NCI-H1417 (cell line): ENCODE measurements at regions not wholly inside any gene's neighbourhood (a gene's known extent, or its start where the extent isn't known, plus 50 kb on each side); places are given as distances from the start of the nearest gene placed in this dataset.
"Not testable (repeated sequence)": the region's sequence is repeated elsewhere in the genome, so short reads cannot be mapped to it uniquely, and the experiment has no call there.

ENCODE experiments used
- DNase-seq, 3 experiments: peaks; one replicate each; lab custom pipeline; 2025; lab: John Stamatoyannopoulos, UW

GRCh38 chr11:38721586-38722315 lies 2123.7 kb upstream of the RAG2 start:
- DNase-seq: no peak

DNA sequence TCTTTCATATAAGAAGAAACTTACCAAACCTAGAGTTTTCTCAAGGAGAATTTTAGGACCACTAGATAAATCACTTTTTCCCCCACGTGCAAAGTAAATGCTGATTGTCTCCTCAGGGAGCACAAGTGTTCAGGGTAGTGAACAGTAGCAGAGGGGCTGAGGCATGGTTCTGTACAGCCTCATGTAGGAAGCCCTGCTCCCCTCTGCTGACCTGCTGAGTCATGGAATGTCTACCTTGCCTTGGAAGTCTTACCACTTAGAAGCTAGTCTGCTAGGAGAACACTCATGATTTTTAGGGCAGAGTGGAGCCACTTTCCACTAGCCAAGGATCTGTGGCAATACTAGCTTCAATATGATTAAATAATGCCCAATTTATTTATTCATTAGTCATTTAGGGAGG lies 2120.6 kb upstream of the RAG2 start:
- no peak for DNase-seq

DNA sequence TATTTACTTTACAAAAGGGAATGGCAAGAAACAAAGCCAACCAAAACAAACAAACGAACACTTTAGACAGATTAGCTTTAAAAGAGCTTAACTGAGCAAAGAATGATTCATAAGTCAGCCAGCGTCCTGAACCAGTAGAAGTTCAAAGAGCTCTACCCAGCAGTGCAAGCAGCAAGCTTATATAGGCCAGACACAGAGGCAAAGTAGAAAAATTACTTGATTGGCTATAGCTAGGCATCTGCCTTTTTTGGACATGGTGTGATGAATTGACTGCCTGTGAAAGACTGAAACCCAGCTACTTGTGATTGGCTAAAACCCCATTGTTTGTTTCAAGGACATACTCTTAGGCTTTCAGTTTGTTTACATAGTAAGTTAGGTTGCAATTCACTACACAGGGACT lies 2120.0 kb upstream of the RAG2 start:
- peak in 1 of 3 experiments; percentile 14 for DNase-seq

GRCh38 chr11:38711110-38711509 lies 2113.1 kb upstream of the RAG2 start:
- no peak for DNase-seq

DNA sequence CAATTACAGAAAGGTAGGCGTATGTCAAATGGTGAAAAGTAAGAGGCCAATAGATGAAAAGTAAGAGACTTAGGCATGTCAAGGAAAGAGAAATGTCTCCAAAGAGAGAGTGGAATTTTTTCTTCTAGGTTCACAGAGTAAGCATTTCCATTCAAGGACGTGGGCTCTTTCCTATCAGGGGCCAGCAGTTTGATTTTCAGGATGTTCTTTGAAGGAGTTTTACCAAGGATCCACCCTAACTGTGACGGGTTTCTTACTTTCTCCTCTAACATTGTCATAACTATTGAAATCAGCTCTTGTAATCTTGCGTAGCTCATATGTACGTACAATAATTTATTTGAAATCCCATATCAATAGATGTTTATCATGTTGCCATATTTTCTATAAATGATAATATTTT lies 2112.2 kb upstream of the RAG2 start:
- DNase-seq: no peak

DNA sequence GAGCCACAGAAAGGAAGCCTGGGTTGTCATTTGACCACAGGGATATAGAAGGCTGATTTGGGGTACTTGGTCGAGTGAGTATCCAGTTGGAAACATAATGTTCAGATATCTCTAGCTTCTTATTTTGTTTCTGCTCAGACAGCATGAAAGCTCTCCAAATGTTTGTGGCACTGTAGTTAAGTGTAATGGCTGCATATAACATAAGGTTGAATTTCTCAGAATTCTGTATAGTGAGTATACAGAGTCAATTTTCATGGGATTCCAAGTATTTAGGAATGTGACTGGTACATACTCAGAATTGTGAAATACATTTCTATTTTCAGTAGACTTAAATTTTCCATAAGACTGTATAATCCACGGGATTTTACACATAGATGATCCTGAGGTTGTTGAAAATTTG lies 2102.1 kb upstream of the RAG2 start:
- DNase-seq: no peak

DNA sequence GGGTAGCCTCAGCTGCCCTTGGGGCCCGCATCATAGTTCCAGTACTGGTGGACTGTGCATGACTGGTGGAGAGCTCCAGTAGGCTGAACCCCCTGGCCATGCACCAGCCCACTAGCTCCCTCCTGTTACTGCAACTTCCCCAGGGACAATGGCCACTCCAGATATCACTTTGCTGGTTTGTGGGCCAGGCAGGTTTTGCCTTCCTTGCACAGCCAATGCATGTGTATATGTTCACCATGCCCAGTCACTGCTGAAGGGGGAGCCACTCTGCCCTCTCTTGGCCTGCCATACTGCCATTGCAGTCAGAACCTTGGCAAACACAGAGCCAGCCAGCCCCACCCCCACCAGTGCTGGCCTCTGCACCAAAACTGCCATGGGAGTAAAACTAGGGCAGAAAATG lies 2095.3 kb upstream of the RAG2 start:
- no peak for DNase-seq

DNA sequence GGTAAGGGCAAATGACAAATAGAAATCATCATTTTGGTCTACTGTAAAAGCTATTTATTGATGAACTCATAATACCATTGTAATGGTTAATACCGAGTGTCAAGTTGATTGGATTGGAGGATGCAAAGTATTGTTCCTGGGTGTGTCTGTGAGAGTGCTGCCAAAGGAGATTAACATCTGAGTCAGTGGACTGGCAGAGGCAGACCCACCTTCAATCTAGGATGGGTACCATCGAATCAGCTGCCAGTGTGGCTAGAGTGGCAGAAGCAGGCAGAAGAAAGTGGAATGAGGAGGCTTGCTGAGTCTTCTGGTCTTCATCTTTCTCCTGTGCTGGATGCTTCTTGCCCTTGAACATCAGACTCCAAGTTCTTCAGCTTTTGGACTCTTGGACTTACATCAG lies 2092.2 kb upstream of the RAG2 start:
- DNase-seq: not testable (repeated sequence)

GRCh38 chr11:38687008-38687407 lies 2089.0 kb upstream of the RAG2 start:
- no peak for DNase-seq

- no peak for DNase-seq
Observed at GRCh38 chr11:38683484-38683883, 2085.4 kb upstream of the RAG2 start.

GRCh38 chr11:38680746-38681145 lies 2082.7 kb upstream of the RAG2 start:
- DNase-seq: no peak

DNA sequence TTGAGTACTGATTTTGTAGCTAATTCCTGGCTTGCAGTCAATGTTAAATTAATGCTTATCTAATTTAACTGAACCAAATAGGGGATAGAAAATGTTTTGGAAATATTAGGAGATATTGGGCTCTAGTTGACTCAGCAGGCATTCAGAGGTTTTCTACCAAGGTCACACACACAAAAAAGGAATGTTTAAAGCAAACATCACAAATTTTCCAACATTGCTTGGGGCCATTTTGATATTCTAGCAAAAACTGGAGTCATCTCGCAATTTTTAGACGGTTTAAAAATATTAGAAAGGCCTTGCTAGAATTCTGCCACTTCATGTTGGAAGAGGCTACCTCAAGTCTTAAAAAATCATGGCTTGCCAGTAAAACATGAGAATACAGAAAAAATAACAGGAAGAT lies 2082.1 kb upstream of the RAG2 start:
- DNase-seq: no peak

- DNase-seq: no peak
Observed at GRCh38 chr11:38672445-38672844, 2074.4 kb upstream of the RAG2 start.

- DNase-seq: no peak
Observed at GRCh38 chr11:38667359-38667758, 2069.3 kb upstream of the RAG2 start.

- no peak for DNase-seq
Observed at GRCh38 chr11:38648604-38649003, 2050.6 kb upstream of the RAG2 start.

- no peak for DNase-seq
Observed at GRCh38 chr11:38646382-38646781, 2048.3 kb upstream of the RAG2 start.

DNA sequence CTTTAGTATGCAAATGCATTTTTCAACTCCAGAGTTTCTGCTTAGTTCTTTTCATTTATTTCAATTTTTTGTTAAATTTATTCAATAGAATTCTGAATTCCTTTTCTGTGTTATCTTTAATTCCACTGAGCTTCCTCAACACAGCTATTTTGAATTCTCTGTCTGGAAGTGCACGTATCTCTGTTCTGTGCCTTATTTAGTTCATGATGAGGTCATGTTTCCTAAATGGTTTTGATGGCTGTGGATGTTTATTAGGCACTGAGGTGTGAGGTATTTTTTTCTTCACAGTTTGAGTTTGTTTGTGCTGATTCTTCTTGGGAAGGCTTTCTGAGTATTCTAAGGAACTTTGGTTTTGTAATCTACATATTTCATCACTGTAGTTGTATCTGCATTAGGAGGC lies 2042.8 kb upstream of the RAG2 start:
- no peak for DNase-seq

GRCh38 chr11:38612701-38613100 lies 2014.7 kb upstream of the RAG2 start:
- DNase-seq: no peak

DNA sequence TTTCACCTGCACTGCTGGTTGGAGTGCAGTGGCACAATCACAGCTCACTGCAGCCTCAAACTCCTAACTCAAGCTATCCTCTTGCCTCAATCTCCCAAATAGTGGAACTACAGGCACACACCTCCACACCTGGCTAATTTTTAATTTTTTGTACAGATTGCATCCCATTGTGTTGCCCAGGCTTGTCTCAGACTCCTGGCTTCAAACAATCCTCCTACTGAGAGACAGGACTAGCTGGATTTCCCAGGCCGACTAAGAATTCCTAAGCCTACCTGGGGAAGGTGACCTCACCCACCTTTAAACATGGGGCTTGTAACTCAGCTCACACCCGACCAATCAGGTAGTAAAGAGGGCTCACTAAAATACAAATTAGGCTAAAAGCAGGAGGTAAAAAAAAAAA lies 2003.3 kb upstream of the RAG2 start:
- not testable (repeated sequence) for DNase-seq

DNA sequence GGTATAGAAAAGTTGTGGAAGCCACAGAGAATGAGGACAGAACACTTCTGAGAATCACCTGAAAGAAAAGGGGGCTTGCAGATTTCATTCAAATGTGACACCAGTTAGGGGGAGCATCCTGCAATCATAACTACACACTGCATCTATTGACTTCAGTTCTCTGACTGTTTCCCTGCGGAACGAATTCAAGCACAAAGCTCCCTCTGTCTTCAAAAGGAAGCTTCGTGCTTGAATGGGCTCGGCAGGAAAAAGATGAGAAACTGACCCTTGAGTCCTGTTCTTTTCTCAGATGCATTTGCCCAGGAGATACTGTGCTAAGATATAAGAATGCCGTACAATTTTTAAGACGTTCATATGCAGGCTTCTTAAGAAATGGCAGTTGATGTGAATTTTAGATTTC lies 2000.4 kb upstream of the RAG2 start:
- DNase-seq: no peak

- DNase-seq: not testable (repeated sequence)
Observed at GRCh38 chr11:38595359-38596016, 1997.5 kb upstream of the RAG2 start.

DNA sequence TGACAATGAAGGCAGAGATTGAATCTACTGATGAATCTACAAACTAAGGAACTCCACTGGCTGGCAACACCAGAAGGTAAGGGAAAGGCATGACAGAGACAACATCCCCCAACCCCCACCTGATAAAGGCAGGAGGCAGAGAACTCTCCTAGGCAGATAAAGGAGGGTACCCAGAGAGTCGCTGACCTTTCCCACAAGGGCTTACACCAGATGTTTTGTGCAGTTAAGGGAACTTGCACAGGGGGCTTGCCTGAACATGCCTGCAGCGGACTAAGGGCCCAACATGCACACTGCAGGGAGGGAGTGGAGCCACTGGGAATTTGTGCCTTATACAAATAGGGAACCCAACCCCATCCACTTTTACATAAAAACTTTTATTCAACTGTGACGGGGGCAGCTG lies 1996.9 kb upstream of the RAG2 start:
- no peak for DNase-seq

DNA sequence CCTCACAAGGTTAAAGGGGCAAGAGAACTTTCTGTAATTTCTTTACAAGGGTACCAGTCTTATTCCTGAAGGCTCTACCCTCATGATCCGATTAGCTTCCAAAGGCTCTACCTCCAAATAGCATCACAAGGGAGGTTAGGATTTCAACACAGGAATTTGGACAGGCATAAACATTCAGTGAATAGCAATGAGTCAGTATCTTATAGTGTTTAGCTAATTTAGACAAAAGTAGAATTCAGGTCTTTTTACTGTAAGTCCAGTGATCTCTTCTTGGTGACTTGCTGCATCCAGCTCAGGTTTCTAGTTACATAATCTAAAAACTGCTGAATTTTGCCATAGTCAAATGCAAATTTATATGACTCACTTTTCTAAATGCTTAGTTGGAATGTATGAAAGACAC lies 1995.6 kb upstream of the RAG2 start:
- DNase-seq: no peak

DNA sequence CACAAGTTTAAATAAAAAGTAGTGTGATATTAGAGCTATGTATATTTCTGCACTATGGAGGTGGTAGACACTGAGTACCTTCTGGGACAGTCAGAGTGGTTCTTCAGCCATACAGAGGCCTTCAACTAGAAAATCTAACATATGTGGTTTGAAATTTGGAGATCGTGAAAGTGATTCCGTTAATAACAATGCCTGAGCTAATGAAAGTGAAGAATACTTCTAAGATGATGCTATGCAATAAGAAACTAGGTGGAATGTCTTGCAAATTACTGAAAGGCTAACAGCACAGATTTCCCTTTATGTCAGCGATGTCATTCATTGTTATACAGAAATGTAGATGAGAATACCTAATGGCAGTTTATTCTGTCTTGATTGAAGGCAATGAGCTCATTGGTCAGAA lies 1984.7 kb upstream of the RAG2 start:
- no peak for DNase-seq
